Psoas muscle (tissue), 7 donors: ENCODE measurements at regions not wholly inside any gene's neighbourhood (a gene's known extent, or its start where the extent isn't known, plus 50 kb on each side); places are given as distances from the start of the nearest gene placed in this dataset.

Experiments used
- ATAC-seq, 4 donors: fragments of 200-7000 bp; cut with Tn5 transposase; one replicate each; pipeline ENCODE4 v1.9.1; 2020; ENCODE audit warnings: moderate library complexity in 3 of 4, mild to moderate bottlenecking in 2 of 4
- DNase-seq, 2 donors: peaks; one replicate each; pipeline ENCODE4 v3.0.0-alpha.2; 2020
- H3K27ac ChIP-seq: fragments of 200-600 bp; one replicate; pipeline ENCODE4 v1.8.0; 2022
- H3K27me3 ChIP-seq, 3 donors: fragments of 200-600 bp in 1 of 3; one replicate each; pipeline versions ENCODE4 v1.6.1 to v1.8.0; 2013 to 2022; ENCODE audit warnings: low read length in 2 of 3, mild to moderate bottlenecking in 2 of 3, moderate library complexity in 1 of 3; ENCODE audit not compliant: insufficient read depth in 3 of 3
- H3K36me3 ChIP-seq, 2 donors: fragments of 200-600 bp in 1 of 2; one replicate each; pipeline versions ENCODE4 v1.6.1 to v1.8.0; 2013 to 2022; ENCODE audit warnings: low read depth in 1 of 2, mild to moderate bottlenecking in 1 of 2, moderate library complexity in 1 of 2; ENCODE audit not compliant: insufficient read depth in 1 of 2
- H3K4me1 ChIP-seq: fragments of 200-600 bp; one replicate; pipeline ENCODE4 v1.8.0; 2022
- H3K4me3 ChIP-seq: fragments of 200-600 bp; one replicate; pipeline ENCODE4 v1.8.0; 2022; ENCODE audit warnings: mild to moderate bottlenecking
- H3K9me3 ChIP-seq: fragments of 200-600 bp; one replicate; pipeline ENCODE4 v1.8.0; 2022
- CTCF ChIP-seq: fragments of 200-600 bp; IDR thresholded peaks from one replicate; pipeline ENCODE4 v1.8.0; 2022; ENCODE audit warnings: antibody characterized with exemption
- WGBS, 3 donors: extraction: QIAGEN DNeasy Blood & Tissue Kit; methylation state at CpG; one replicate each; pipeline versions ENCODE4 v1.1.6 to v1.1.7; 2013; 5-methylcytosine and 5-hydroxymethylcytosine counted together
- intact Hi-C, 2 donors: fragments of 100-400 bp; cut with DNase I; formaldehyde crosslinking; loops; one replicate each; pipeline versions ENCODE4 v1.11.0 to v1.14.2; 2022
- donor health status: healthy with polysubstance abuse.
- donor health status: DM: no; HTN: no; CAD: no; lungs with moderate emphysema.
- donor health status: Bipolar disorder and iron deficiency.
- donor health status: healthy.
- donor health status: DM: yes; HTN: yes; CAD: no.
- donor health status: DM: no; HTN: no; CAD: no.
- donor health status: DM: yes; HTN: yes; CAD: no.

- H3K4me1 ChIP-seq: peaks cover 11% of the 10 kb centered on the region
- intact Hi-C loops: no loop called here
Observed at GRCh38 chr11:129277198-129277843, 85.2 kb upstream of the ARHGAP32 start.

GRCh38 chr11:129275828-129276227 is 83.7 kb upstream of the ARHGAP32 start:
- 24 to 40% (median 27%) methylated on average over 3 of the region's 3 CpGs for WGBS, 3 donors
- no peak for ATAC-seq
- no peak overlapping the region for H3K27ac ChIP-seq
- H3K9me3 ChIP-seq: no peaks in the 10 kb centered on the region
- H3K27me3 ChIP-seq: no peaks in the 10 kb centered on the region
- peaks cover 11% of the 10 kb centered on the region for H3K4me1 ChIP-seq
- no peak for DNase-seq
- H3K4me3 ChIP-seq: no peak overlapping the region
- no peak for TF ChIP-seq CTCF
- intact Hi-C loops: no loop called here
- no peaks in the 10 kb centered on the region for H3K36me3 ChIP-seq

More at GRCh38 chr11:129277198-129277843, 85.2 kb upstream of the ARHGAP32 start:
- 53 to 64% (median 56%) methylated on average over 8 of the region's 8 CpGs for WGBS, 3 donors
- no peak for TF ChIP-seq CTCF
- no peak for DNase-seq
- Histone ChIP-seq H3K27me3 (no peaks in the 10 kb centered on the region), H3K27ac (no peak overlapping the region), H3K9me3 (no peaks in the 10 kb centered on the region), H3K36me3 (no peaks in the 10 kb centered on the region), H3K4me3 (peak overlapping the region; percentile 71)
- no peak for ATAC-seq

GRCh38 chr11:129273944-129274711 is 82.0 kb upstream of the ARHGAP32 start:
- H3K4me1 ChIP-seq: peaks cover 11% of the 10 kb centered on the region
- no peak overlapping the region for H3K27ac ChIP-seq
- no peaks in the 10 kb centered on the region for H3K27me3 ChIP-seq
- no peaks in the 10 kb centered on the region for H3K9me3 ChIP-seq
- intact Hi-C loops: no loop called here
- no peak for TF ChIP-seq CTCF
- no peak overlapping the region for H3K4me3 ChIP-seq
- ATAC-seq (no peak), DNase-seq (no peak)
- H3K36me3 ChIP-seq: no peaks in the 10 kb centered on the region
- 77 to 82% (median 78%) methylated on average over 5 of the region's 5 CpGs for WGBS, 3 donors

DNA sequence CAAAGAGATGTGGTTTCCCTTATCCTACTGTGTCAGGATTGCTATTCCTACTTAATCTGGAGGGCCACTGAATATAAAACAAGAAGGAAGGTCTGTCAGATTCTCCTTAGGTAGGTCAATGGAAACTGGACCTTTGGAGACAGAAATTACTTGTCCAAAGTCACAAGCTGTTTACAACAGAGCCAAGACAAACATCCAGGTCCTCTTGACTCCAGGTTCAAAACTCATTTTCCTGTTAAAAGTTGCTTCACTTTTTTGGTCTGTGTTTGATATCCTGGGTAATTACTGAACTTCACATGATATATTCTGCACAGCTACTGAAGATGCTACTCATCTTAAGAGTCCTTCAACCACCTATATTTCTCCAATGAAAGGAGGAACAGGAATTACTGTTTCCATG is 81.2 kb upstream of the ARHGAP32 start:
- TF ChIP-seq CTCF: no peak
- intact Hi-C loops: no loop called here
- Histone ChIP-seq H3K9me3 (no peaks in the 10 kb centered on the region), H3K27me3 (no peaks in the 10 kb centered on the region), H3K36me3 (no peaks in the 10 kb centered on the region), H3K4me3 (no peak overlapping the region), H3K4me1 (peaks cover 11% of the 10 kb centered on the region), H3K27ac (no peak overlapping the region)
- no peak for DNase-seq
- no peak for ATAC-seq
